ENCODE measurements at regions not wholly inside any gene's neighbourhood (a gene's known extent, or its start where the extent isn't known, plus 50 kb on each side); places are given as distances from the start of the nearest gene placed in this dataset.
A peak's percentile ranks its signal among the peaks of the same experiment; 100 is the strongest.

DNA sequence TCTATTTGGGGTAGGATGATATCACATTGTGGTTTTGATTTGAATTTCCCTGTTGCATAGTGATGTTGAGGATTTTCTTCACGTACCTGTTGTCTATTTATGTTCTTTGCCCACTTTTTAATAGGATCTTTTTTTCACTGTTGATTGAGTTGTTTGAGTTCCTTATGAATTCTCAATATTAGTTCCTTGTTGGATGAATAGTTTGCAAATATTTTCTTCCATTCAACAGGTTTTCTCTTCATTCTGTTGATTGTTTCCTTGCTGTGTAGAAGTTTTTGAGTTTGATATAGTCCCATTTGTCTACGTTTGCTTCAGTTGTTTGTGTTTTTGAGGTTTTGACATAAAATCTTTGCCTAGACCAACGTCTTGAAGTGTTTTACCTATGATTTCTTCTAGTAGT, 369.5 kb upstream of the CAMK1G start:
- Histone ChIP-seq H3K4me3 (ENCODE audit: low read length) (no peak overlapping the region), H3K4me2 (ENCODE audit: low read length) (no peak overlapping the region), H3K27me3 (ENCODE audit: control insufficient read depth, insufficient read depth, low read length) (no peaks in the 10 kb centered on the region), H3K4me1 (ENCODE audit: control insufficient read depth, insufficient read depth, low read length) (no peaks in the 10 kb centered on the region), H3K9ac (ENCODE audit: low read depth, low read length) (no peak overlapping the region), H3K9me3 (replicated peaks; ENCODE audit: low read length) (no peaks in the 10 kb centered on the region), H3K36me3 (ENCODE audit: insufficient read depth, low read length) (no peaks in the 10 kb centered on the region)

DNA sequence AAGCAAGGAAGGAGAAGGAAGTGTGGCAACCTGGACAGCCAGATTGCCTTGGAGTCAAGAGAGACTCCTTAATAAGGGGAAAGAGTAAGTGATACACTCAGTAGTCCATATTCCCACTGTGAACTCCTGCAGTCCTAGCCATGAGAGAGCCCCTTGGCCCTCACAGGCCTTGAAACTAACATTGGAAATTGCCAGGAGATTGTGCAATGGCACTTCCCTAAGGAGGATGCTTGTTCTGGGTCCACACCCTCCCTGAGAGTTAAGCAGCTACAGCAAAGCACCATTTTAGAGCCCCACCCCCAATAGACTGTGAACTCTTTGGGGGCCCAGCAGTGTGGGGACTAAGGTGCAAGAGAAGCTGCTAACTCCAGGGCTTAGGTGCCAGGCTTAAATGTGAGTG, 367.7 kb upstream of the CAMK1G start:
- no peaks in the 10 kb centered on the region for H3K27me3 ChIP-seq (ENCODE audit: control insufficient read depth, insufficient read depth, low read length)
- no peak overlapping the region for H3K9ac ChIP-seq (ENCODE audit: low read depth, low read length)
- H3K4me1 ChIP-seq (ENCODE audit: control insufficient read depth, insufficient read depth, low read length), result peaks cover 3% of the 10 kb centered on the region
- H3K9me3 ChIP-seq (replicated peaks; ENCODE audit: low read length), result no peaks in the 10 kb centered on the region
- H3K36me3 ChIP-seq (ENCODE audit: insufficient read depth, low read length), result no peaks in the 10 kb centered on the region
- H3K4me2 ChIP-seq (ENCODE audit: low read length), result no peak overlapping the region
- no peak overlapping the region for H3K4me3 ChIP-seq (ENCODE audit: low read length)

DNA sequence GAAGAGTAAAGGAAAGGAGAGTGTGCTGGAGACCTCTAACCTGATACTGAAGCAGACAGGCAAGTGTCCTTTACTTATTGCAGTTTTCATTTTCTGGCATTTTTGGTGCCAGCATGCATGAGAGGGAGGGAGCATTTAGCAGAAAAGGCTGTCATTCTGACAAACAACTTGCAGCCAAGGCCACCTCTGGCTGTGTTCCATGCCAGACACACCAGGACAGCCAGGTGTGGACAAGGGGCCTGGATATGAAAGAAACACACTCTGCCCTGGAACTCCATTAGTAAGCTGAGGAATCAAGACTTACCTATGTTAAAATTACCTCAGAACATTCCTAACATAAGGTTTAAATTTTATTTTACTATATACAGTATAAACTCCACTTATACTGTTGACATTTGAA, 365.4 kb upstream of the CAMK1G start:
- Histone ChIP-seq H3K36me3 (ENCODE audit: insufficient read depth, low read length) (no peaks in the 10 kb centered on the region), H3K4me1 (ENCODE audit: control insufficient read depth, insufficient read depth, low read length) (peaks cover 3% of the 10 kb centered on the region), H3K27me3 (ENCODE audit: control insufficient read depth, insufficient read depth, low read length) (no peaks in the 10 kb centered on the region), H3K4me2 (ENCODE audit: low read length) (no peak overlapping the region), H3K4me3 (ENCODE audit: low read length) (no peak overlapping the region), H3K9ac (ENCODE audit: low read depth, low read length) (no peak overlapping the region), H3K9me3 (replicated peaks; ENCODE audit: low read length) (no peaks in the 10 kb centered on the region)

DNA sequence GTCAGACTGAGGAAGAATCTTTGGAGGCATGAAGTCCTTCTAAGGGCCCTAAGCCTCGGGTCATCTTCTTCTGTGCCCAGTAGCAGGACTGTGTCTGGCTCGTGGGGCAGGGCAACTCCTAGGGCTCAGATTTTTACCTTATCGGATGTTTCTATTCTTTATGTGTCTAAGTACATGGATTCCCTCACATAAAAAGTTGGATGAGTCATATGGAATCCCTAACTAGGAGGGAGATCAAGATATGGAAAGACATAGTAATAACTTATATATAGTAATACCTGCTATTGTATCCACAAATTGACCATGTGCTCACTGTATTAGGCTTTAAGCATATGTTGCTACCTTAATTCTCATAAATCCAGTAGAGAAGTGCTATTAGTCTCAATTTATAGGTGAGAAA, 364.5 kb upstream of the CAMK1G start:
- H3K9ac ChIP-seq (ENCODE audit: low read depth, low read length), result no peak overlapping the region
- H3K4me2 ChIP-seq (ENCODE audit: low read length), result no peak overlapping the region
- H3K9me3 ChIP-seq (replicated peaks; ENCODE audit: low read length), result no peaks in the 10 kb centered on the region
- no peaks in the 10 kb centered on the region for H3K36me3 ChIP-seq (ENCODE audit: insufficient read depth, low read length)
- H3K4me1 ChIP-seq (ENCODE audit: control insufficient read depth, insufficient read depth, low read length), result peaks cover 3% of the 10 kb centered on the region
- no peaks in the 10 kb centered on the region for H3K27me3 ChIP-seq (ENCODE audit: control insufficient read depth, insufficient read depth, low read length)
- H3K4me3 ChIP-seq (ENCODE audit: low read length), result no peak overlapping the region

DNA sequence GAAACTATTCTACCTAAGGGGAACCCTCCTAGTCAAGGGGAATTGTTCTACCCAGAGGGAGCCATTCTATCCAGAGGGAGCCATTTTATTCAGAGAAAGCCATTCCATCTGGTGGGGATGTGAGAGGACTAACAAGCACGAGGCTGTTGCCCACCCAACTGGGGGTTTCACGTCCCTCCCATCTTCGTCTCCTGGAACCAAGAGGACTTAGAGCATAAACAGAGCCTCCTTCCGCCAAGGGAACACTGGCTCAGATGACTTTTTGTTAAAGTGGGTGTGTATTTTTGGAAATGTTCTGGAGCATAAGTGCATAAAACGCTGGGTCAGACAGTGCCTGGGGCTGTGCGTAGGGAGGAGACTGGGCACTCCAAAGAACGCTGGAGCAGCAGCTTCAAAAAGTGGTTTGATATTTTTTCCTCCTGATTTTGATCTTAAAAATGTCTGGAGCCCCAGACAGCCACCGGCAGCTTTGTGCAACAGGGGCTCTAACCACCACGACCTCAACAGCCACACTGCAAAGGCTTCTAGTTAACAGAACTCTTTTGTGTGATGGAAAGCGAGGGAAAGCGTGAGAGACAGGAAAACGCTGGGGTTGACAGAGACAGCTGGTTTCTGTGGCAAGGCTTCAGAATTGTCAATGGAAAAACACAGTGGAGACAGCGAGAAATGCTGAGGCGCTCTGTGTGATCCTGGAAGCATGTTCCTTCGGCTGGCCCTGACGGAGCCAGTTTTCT, 363.6 kb upstream of the CAMK1G start:
- Histone ChIP-seq H3K9me3 (replicated peaks; ENCODE audit: low read length) (no peaks in the 10 kb centered on the region), H3K4me2 (ENCODE audit: low read length) (peak overlapping the region; percentile 67), H3K27me3 (ENCODE audit: control insufficient read depth, insufficient read depth, low read length) (no peaks in the 10 kb centered on the region), H3K4me3 (ENCODE audit: low read length) (peak overlapping the region; percentile 4), H3K4me1 (ENCODE audit: control insufficient read depth, insufficient read depth, low read length) (peaks cover 3% of the 10 kb centered on the region), H3K36me3 (ENCODE audit: insufficient read depth, low read length) (no peaks in the 10 kb centered on the region), H3K9ac (ENCODE audit: low read depth, low read length) (peak overlapping the region; percentile 10)

DNA sequence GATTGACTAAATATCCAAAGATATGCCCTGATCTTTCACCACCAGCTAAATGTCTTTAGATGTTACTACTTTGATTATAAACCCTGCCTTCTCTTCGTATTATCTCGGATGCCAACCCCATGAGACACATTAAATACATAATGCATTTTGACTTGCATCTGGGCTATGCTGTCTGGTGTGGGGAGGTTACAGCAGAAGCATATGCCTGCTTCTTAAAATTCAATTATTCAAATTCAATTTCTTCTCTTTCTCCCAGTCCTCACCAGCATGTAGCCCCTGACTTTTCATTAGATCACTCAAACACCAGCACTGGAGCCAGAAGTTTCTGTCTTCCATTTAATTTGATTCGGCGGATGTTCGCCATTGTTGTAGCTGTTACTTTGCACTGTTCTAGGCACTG, 360.7 kb upstream of the CAMK1G start:
- Histone ChIP-seq H3K4me2 (ENCODE audit: low read length) (no peak overlapping the region), H3K4me1 (ENCODE audit: control insufficient read depth, insufficient read depth, low read length) (peaks cover 3% of the 10 kb centered on the region), H3K36me3 (ENCODE audit: insufficient read depth, low read length) (no peaks in the 10 kb centered on the region), H3K4me3 (ENCODE audit: low read length) (no peak overlapping the region), H3K27me3 (ENCODE audit: control insufficient read depth, insufficient read depth, low read length) (no peaks in the 10 kb centered on the region), H3K9me3 (replicated peaks; ENCODE audit: low read length) (no peaks in the 10 kb centered on the region), H3K9ac (ENCODE audit: low read depth, low read length) (no peak overlapping the region)

DNA sequence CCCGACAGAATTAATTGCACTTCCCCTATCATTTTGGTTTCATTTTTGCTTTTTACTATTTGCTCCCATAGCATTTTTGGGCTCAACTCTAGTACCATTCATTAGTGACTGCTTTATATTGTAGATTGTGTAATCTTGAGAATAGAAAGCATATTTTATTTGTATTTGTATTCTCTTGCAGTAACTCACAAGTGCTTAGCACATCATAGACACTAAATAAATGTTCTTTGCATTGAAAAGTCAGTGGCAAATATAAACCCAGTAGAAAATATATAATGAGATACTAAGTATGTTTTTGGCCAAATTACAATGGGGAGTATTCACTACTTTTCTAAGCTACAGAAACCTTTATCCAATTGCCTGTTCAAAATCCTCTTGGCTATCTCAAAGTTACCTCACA, 359.7 kb upstream of the CAMK1G start:
- no peaks in the 10 kb centered on the region for H3K36me3 ChIP-seq (ENCODE audit: insufficient read depth, low read length)
- H3K9ac ChIP-seq (ENCODE audit: low read depth, low read length), result no peak overlapping the region
- H3K4me3 ChIP-seq (ENCODE audit: low read length), result no peak overlapping the region
- H3K4me2 ChIP-seq (ENCODE audit: low read length), result no peak overlapping the region
- peaks cover 3% of the 10 kb centered on the region for H3K4me1 ChIP-seq (ENCODE audit: control insufficient read depth, insufficient read depth, low read length)
- no peaks in the 10 kb centered on the region for H3K9me3 ChIP-seq (replicated peaks; ENCODE audit: low read length)
- no peaks in the 10 kb centered on the region for H3K27me3 ChIP-seq (ENCODE audit: control insufficient read depth, insufficient read depth, low read length)

DNA sequence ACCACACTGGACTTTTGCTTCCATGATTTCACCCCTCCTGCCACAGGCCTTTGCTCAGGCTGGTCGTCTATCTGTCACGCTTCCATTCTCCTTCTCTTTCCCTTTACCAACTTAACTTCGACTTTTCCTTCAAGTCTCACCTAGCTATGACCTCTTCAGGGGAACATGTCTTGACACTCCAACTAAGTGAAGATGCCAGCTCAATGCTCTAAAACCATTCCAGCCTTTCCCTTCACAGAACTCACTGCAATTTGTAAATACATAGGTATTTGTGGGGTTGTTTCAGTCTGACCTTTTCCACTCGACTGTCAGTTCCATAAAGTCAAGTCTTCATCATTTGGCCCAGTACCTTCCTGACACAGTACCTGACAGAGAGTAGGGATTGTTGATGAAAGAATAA, 358.6 kb upstream of the CAMK1G start:
- H3K27me3 ChIP-seq (ENCODE audit: control insufficient read depth, insufficient read depth, low read length), result no peaks in the 10 kb centered on the region
- peaks cover under 1% of the 10 kb centered on the region for H3K4me1 ChIP-seq (ENCODE audit: control insufficient read depth, insufficient read depth, low read length)
- no peak overlapping the region for H3K4me3 ChIP-seq (ENCODE audit: low read length)
- no peaks in the 10 kb centered on the region for H3K36me3 ChIP-seq (ENCODE audit: insufficient read depth, low read length)
- no peak overlapping the region for H3K9ac ChIP-seq (ENCODE audit: low read depth, low read length)
- no peak overlapping the region for H3K4me2 ChIP-seq (ENCODE audit: low read length)
- H3K9me3 ChIP-seq (replicated peaks; ENCODE audit: low read length), result no peaks in the 10 kb centered on the region

DNA sequence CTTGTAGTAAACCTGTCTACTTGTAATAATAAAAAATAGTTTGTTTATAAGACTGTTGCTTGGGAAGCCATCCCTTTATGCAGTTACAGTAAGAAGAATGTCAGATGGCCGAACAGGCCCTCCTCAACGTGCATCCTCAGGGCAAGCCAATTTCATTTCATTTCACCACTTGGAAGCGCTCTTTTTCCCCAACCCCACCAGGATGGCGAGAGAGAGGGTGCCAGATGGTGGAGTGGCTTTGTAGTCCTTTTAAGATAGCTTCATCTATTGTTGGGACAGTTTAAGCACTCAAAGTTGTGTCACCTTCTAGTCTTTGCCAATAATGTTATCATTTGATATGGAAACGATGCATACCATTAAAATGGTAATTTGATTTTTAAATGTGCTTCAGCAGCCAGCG, 356.3 kb upstream of the CAMK1G start:
- Histone ChIP-seq H3K36me3 (ENCODE audit: insufficient read depth, low read length) (no peaks in the 10 kb centered on the region), H3K4me2 (ENCODE audit: low read length) (no peak overlapping the region), H3K4me1 (ENCODE audit: control insufficient read depth, insufficient read depth, low read length) (no peaks in the 10 kb centered on the region), H3K27me3 (ENCODE audit: control insufficient read depth, insufficient read depth, low read length) (peaks cover 4% of the 10 kb centered on the region), H3K9ac (ENCODE audit: low read depth, low read length) (no peak overlapping the region), H3K9me3 (replicated peaks; ENCODE audit: low read length) (no peaks in the 10 kb centered on the region), H3K4me3 (ENCODE audit: low read length) (no peak overlapping the region)

DNA sequence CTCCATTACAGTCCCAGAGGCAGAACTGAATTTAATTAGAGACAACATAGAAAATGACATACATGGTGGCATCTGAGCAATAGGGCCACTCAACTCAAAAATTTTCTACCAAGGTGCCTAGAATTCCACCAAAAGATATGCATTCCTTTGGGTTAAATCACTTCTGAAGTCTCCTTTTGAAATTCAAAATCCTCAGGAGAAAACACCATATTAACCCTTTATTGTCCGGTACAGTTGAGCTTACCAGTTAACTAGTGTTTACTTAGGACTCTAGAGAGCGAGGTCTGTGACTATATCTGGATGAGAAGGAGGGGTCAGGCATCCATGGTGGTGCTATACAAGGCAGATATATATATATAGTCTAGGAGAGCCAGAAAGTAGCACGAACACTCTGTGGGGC, 355.6 kb upstream of the CAMK1G start:
- H3K9ac ChIP-seq (ENCODE audit: low read depth, low read length), result no peak overlapping the region
- no peaks in the 10 kb centered on the region for H3K36me3 ChIP-seq (ENCODE audit: insufficient read depth, low read length)
- H3K27me3 ChIP-seq (ENCODE audit: control insufficient read depth, insufficient read depth, low read length), result peaks cover 4% of the 10 kb centered on the region
- no peak overlapping the region for H3K4me3 ChIP-seq (ENCODE audit: low read length)
- H3K4me2 ChIP-seq (ENCODE audit: low read length), result no peak overlapping the region
- H3K9me3 ChIP-seq (replicated peaks; ENCODE audit: low read length), result no peaks in the 10 kb centered on the region
- H3K4me1 ChIP-seq (ENCODE audit: control insufficient read depth, insufficient read depth, low read length), result no peaks in the 10 kb centered on the region

DNA sequence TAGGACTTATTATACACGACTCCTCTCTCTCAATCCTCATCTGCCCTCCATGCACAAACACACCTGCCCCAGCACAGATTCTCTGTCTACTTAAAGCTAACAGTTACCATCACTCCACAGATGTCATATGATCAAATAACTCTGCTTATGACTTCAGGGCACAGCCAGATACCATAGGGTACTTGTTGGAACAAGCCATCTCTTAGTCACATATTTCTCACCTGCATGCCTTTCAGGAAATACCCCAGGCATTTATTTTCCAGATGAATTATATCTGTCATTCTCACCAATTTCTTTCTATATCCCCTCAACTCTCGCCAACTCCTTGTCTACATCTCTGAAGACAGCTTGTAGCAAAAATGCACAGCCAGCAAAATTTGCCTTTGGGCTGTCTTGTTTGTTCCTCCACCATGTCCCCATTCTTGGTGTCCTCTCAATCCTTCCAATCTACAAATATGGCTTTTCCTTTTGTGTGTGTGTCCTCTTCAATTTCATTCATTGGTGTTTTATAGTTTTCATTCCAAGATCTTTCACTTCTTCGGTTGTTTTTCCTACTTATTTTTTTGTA, 353.9 kb upstream of the CAMK1G start:
- H3K4me3 ChIP-seq (ENCODE audit: low read length), result no peak overlapping the region
- H3K4me2 ChIP-seq (ENCODE audit: low read length), result no peak overlapping the region
- H3K9ac ChIP-seq (ENCODE audit: low read depth, low read length), result no peak overlapping the region
- H3K4me1 ChIP-seq (ENCODE audit: control insufficient read depth, insufficient read depth, low read length), result no peaks in the 10 kb centered on the region
- H3K36me3 ChIP-seq (ENCODE audit: insufficient read depth, low read length), result no peaks in the 10 kb centered on the region
- peaks cover 4% of the 10 kb centered on the region for H3K27me3 ChIP-seq (ENCODE audit: control insufficient read depth, insufficient read depth, low read length)
- no peaks in the 10 kb centered on the region for H3K9me3 ChIP-seq (replicated peaks; ENCODE audit: low read length)

DNA sequence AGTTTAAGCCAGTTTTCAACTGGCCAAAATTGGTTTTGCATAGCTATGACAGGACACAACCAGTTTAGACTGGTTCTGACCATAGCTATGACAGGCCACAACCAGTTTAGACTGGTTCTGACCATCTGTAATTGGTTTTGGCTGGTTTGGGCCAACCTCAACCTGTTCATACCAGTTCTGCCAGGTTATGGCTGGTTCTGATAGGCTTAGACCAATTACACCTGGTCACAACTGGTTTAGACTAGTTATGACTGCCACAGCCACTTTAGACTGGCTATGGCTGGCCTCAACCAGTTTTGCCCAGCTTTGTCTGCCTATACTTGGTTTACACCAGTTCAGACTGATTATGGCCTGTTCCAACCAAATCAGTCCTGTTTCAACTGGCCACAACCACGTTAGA, 353.2 kb upstream of the CAMK1G start:
- no peaks in the 10 kb centered on the region for H3K4me1 ChIP-seq (ENCODE audit: control insufficient read depth, insufficient read depth, low read length)

More for the DNA sequence above, 353.2 kb upstream of the CAMK1G start:
- H3K9me3 ChIP-seq (replicated peaks; ENCODE audit: low read length), result no peaks in the 10 kb centered on the region
- no peak overlapping the region for H3K4me3 ChIP-seq (ENCODE audit: low read length)
- no peak overlapping the region for H3K4me2 ChIP-seq (ENCODE audit: low read length)
- peaks cover 4% of the 10 kb centered on the region for H3K27me3 ChIP-seq (ENCODE audit: control insufficient read depth, insufficient read depth, low read length)
- H3K9ac ChIP-seq (ENCODE audit: low read depth, low read length), result no peak overlapping the region
- no peaks in the 10 kb centered on the region for H3K36me3 ChIP-seq (ENCODE audit: insufficient read depth, low read length)
